ENCODE measurements at regions not wholly inside any gene's neighbourhood (a gene's known extent, or its start where the extent isn't known, plus 50 kb on each side); places are given as distances from the start of the nearest gene placed in this dataset.

- TF ChIP-seq GATA2 (IDR thresholded peaks at IDR 0.05; ENCODE audit: low read depth, low read length): no peak
- no peak for TF ChIP-seq GATA3 (IDR thresholded peaks at IDR 0.05; ENCODE audit: low read depth, low read length)
These were observed 820.1 kb upstream of the EPHA6 start for GRCh38 chr3:95994338-95994737.
